CD4-positive, alpha-beta T cell (primary cell): ENCODE measurements at regions not wholly inside any gene's neighbourhood (a gene's known extent, or its start where the extent isn't known, plus 50 kb on each side); places are given as distances from the start of the nearest gene placed in this dataset.

Source experiments
- ATAC-seq: fragments of 200-7000 bp; cut with Tn5 transposase; one replicate; pipeline ENCODE4 v1.10.0; 2022; ENCODE audit warnings: mild to moderate bottlenecking; ENCODE audit not compliant: poor library complexity
- CTCF ChIA-PET: fragments of 350-600 bp; sonication (Branson Sonifier 250); formaldehyde crosslinking; loops from one replicate; lab custom pipeline; 2021; ENCODE audit warnings: antibody characterized with exemption, inconsistent platforms; lab: Charles Lee
- POLR2A ChIA-PET: fragments of 350-600 bp; sonication (Branson Sonifier 250); formaldehyde crosslinking; loops from one replicate; lab custom pipeline; 2021; ENCODE audit warnings: antibody characterized with exemption, inconsistent platforms; lab: Charles Lee
- DNase-seq, 14 experiments: peaks; one replicate each; pipeline ENCODE4 v3.0.0-alpha.2; 2013 to 2020; ENCODE audit warnings: mixed read lengths in 2 of 14
- H3K27ac ChIP-seq, 2 donors: one replicate each; pipeline versions ENCODE4 v1.5.1 to v1.7.0; 2013; ENCODE audit warnings: low read length in 2 of 2, low read depth in 1 of 2, mild to moderate bottlenecking in 1 of 2
- H3K27me3 ChIP-seq, 2 experiments: 1 replicate in 1 of 2; 2 replicates in 1 of 2; pipeline versions ENCODE4 v1.6.1 to v1.7.0; 2013; ENCODE audit warnings: low read length in 2 of 2, control low read depth in 1 of 2, mild to moderate bottlenecking in 1 of 2, moderate library complexity in 1 of 2; ENCODE audit not compliant: insufficient read depth in 2 of 2, control insufficient read depth in 1 of 2
- H3K36me3 ChIP-seq: one replicate; pipeline ENCODE4 v1.6.1; 2013; ENCODE audit warnings: low read length, control low read depth; ENCODE audit not compliant: insufficient read depth
- H3K4me1 ChIP-seq: one replicate; pipeline ENCODE4 v1.6.1; 2013; ENCODE audit warnings: low read length, control low read depth; ENCODE audit not compliant: insufficient read depth
- H3K4me3 ChIP-seq: one replicate; pipeline ENCODE4 v1.5.1; 2013; ENCODE audit warnings: mild to moderate bottlenecking, low read length, moderate library complexity
- H3K9me3 ChIP-seq, 2 experiments: 1 replicate in 1 of 2; 2 replicates in 1 of 2; pipeline versions ENCODE4 v1.6.1 to v1.7.0; 2013; ENCODE audit warnings: low read length in 2 of 2, mild to moderate bottlenecking in 2 of 2, control low read depth in 1 of 2, moderate library complexity in 1 of 2; ENCODE audit not compliant: control insufficient read depth in 1 of 2, insufficient read depth in 1 of 2
- H3K27ac Mint-ChIP-seq: one replicate; pipeline ENCODE4 v1.8.0; 2020; ENCODE audit warnings: mixed read lengths
- H3K27me3 Mint-ChIP-seq: one replicate; pipeline ENCODE4 v1.8.0; 2021; ENCODE audit warnings: mixed read lengths
- H3K36me3 Mint-ChIP-seq: one replicate; pipeline ENCODE4 v1.8.0; 2021; ENCODE audit warnings: low read depth, mixed read lengths
- H3K4me1 Mint-ChIP-seq: one replicate; pipeline ENCODE4 v1.8.0; 2021; ENCODE audit warnings: low read depth, mixed read lengths
- H3K4me3 Mint-ChIP-seq: one replicate; pipeline ENCODE4 v1.8.0; 2020; ENCODE audit warnings: mild to moderate bottlenecking, mixed read lengths
- H3K9me3 Mint-ChIP-seq: one replicate; pipeline ENCODE4 v1.8.0; 2020; ENCODE audit warnings: mixed read lengths
- intact Hi-C, 2 experiments: fragments of 100-400 bp; cut with DNase I in 1 of 2; cut with micrococcal nuclease in 1 of 2; formaldehyde crosslinking; loops; one replicate each; pipeline versions ENCODE4 v1.15.1 to v1.9.0; 2023 to 2025; cut with DNase I, micrococcal nuclease
- TF ChIP-seq, protein P1 (sequence below): fragments of 200-600 bp; IDR thresholded peaks from one replicate; pipeline ENCODE4 v1.8.0; 2022; ENCODE audit warnings: antibody characterized with exemption, mild to moderate bottlenecking

DNA sequence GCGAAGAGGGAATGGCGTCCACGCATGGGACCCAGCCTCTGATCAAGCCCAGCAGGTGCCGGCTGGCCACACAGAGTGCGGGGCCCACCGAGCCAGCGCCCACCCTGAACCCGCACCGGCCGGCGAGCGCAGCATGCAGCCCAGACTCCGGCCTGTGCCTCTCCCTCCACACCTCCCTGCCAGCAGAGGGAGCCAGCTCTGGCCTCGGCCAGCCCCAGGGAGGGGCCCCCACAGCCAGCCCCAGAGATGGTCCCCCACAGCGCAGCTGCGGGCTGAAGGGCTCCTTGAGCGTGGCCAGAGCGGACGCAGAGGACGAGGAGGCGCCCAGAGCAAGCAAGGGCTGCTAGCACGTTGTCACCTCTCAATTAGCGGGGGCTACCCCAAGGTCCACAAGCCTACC, 904.5 kb downstream of the SLITRK6 start:
- Mint-ChIP-seq H3K4me3 (no peak overlapping the region), H3K27ac (no peak overlapping the region), H3K9me3 (no peaks in the 10 kb centered on the region), H3K4me1 (no peaks in the 10 kb centered on the region), H3K27me3 (no peaks in the 10 kb centered on the region), H3K36me3 (no peaks in the 10 kb centered on the region)
- TF ChIP-seq, protein P1, sequence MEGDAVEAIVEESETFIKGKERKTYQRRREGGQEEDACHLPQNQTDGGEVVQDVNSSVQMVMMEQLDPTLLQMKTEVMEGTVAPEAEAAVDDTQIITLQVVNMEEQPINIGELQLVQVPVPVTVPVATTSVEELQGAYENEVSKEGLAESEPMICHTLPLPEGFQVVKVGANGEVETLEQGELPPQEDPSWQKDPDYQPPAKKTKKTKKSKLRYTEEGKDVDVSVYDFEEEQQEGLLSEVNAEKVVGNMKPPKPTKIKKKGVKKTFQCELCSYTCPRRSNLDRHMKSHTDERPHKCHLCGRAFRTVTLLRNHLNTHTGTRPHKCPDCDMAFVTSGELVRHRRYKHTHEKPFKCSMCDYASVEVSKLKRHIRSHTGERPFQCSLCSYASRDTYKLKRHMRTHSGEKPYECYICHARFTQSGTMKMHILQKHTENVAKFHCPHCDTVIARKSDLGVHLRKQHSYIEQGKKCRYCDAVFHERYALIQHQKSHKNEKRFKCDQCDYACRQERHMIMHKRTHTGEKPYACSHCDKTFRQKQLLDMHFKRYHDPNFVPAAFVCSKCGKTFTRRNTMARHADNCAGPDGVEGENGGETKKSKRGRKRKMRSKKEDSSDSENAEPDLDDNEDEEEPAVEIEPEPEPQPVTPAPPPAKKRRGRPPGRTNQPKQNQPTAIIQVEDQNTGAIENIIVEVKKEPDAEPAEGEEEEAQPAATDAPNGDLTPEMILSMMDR: no peak
- POLR2A ChIA-PET: no interaction called here
- H3K36me3 ChIP-seq: no peaks in the 10 kb centered on the region
- H3K9me3 ChIP-seq: peaks cover 0 to 15% of the 10 kb centered on the region in 2 experiments
- H3K27ac ChIP-seq: no peak overlapping the region
- CTCF ChIA-PET: no interaction called here
- H3K4me1 ChIP-seq: no peaks in the 10 kb centered on the region
- H3K27me3 ChIP-seq: no peaks in the 10 kb centered on the region
- intact Hi-C loops: no loop called here
- no peak overlapping the region for H3K4me3 ChIP-seq
- ATAC-seq (no peak), DNase-seq (no peak)

DNA sequence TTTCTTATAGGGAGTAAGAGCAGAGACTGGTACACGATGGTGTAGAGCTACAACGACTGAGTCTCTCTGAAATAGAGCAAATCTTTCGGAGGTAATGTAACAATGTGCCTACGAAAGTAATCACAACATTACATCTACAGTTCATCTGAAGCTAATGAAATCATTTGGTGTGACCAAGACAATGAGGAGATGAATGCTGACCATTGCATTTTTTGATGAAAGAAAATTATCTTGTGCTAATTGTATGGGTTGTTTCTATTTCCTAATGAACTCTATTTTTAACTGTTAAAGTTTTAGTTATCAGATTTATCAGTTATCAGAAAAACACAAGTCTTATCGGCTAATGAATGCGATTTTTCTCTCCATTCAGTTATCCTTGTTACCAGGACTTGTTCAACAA, 913.4 kb downstream of the SLITRK6 start:
- DNase-seq (no peak), ATAC-seq (no peak)
- Histone ChIP-seq H3K4me1 (no peaks in the 10 kb centered on the region), H3K4me3 (no peak overlapping the region), H3K36me3 (no peaks in the 10 kb centered on the region), H3K9me3 (no peaks in the 10 kb centered on the region), H3K27me3 (no peaks in the 10 kb centered on the region), H3K27ac (no peak overlapping the region)
- TF ChIP-seq, protein P1: no peak
- Mint-ChIP-seq H3K4me1 (no peaks in the 10 kb centered on the region), H3K9me3 (no peaks in the 10 kb centered on the region), H3K27me3 (no peaks in the 10 kb centered on the region), H3K36me3 (no peaks in the 10 kb centered on the region), H3K27ac (no peak overlapping the region), H3K4me3 (no peak overlapping the region)
- POLR2A ChIA-PET: no interaction called here
- CTCF ChIA-PET: no interaction called here
- intact Hi-C loops: no loop called here

DNA sequence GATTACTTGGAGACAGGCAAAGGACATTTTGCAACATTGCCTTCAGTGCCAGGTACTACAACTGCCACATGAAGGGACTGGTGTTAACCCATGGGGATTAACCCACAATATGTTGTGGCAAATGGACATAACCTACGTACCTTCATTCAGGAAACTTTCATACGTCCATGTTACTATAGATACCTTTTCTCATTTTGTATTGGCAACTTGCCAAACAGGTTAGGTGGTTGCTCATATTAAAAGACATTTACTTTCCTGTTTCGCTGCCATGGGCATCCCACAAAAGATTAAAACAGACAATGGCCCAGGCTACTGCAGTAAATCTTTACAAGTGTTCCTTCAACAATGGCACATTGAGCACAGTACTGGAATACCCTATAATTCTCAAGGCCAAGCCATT, 925.3 kb downstream of the SLITRK6 start:
- Mint-ChIP-seq H3K9me3 (peaks cover 2% of the 10 kb centered on the region), H3K4me3 (no peak overlapping the region), H3K27ac (no peak overlapping the region), H3K4me1 (no peaks in the 10 kb centered on the region), H3K27me3 (no peaks in the 10 kb centered on the region), H3K36me3 (no peaks in the 10 kb centered on the region)
- TF ChIP-seq, protein P1: no peak
- intact Hi-C loops: no loop called here
- no peak overlapping the region for H3K4me3 ChIP-seq
- no peaks in the 10 kb centered on the region for H3K36me3 ChIP-seq
- H3K4me1 ChIP-seq: no peaks in the 10 kb centered on the region
- POLR2A ChIA-PET: no interaction called here
- ATAC-seq (no peak), DNase-seq (no peak)
- no peaks in the 10 kb centered on the region for H3K9me3 ChIP-seq
- no peak overlapping the region for H3K27ac ChIP-seq
- CTCF ChIA-PET: no interaction called here
- H3K27me3 ChIP-seq: no peaks in the 10 kb centered on the region
